Activated CD4-positive, alpha-beta T cell treated with anti-CD3 and anti-CD28 coated beads, Interleukin-2, amount 50 U/mL, for 24 hours (primary cell): ENCODE measurements at regions not wholly inside any gene's neighbourhood (a gene's known extent, or its start where the extent isn't known, plus 50 kb on each side); places are given as distances from the start of the nearest gene placed in this dataset.

Experiments
- DNase-seq, 2 donors: peaks; one replicate each; pipeline ENCODE4 v3.0.0-alpha.2; 2020; ENCODE audit warnings: low read depth in 1 of 2, low spot score in 1 of 2

GRCh38 chr14:101189266-101189665 is 285.7 kb upstream of the RTL1 start:
- no peak for DNase-seq

GRCh38 chr14:101189962-101190560 is 286.5 kb upstream of the RTL1 start:
- no peak for DNase-seq

GRCh38 chr14:101191101-101191720 is 287.7 kb upstream of the RTL1 start:
- no peak for DNase-seq

- DNase-seq, result no peak
These were observed 288.5 kb upstream of the RTL1 start for GRCh38 chr14:101191721-101192660.

- no peak for DNase-seq
These were observed 289.1 kb upstream of the RTL1 start for GRCh38 chr14:101192661-101193000.

- no peak for DNase-seq
These were observed 289.8 kb upstream of the RTL1 start for GRCh38 chr14:101193106-101193844.

GRCh38 chr14:101193845-101194372 is 290.4 kb upstream of the RTL1 start:
- no peak for DNase-seq

- DNase-seq, result no peak
These were observed 291.1 kb upstream of the RTL1 start for GRCh38 chr14:101194373-101195308.

GRCh38 chr14:101195309-101195901 is 291.9 kb upstream of the RTL1 start:
- no peak for DNase-seq

GRCh38 chr14:101196051-101196712 is 292.7 kb upstream of the RTL1 start:
- no peak for DNase-seq

- no peak for DNase-seq
These were observed 293.5 kb upstream of the RTL1 start for GRCh38 chr14:101196795-101197590.

- DNase-seq, result no peak
These were observed 294.3 kb upstream of the RTL1 start for GRCh38 chr14:101197595-101198397.

- DNase-seq, result no peak
These were observed 295.0 kb upstream of the RTL1 start for GRCh38 chr14:101198398-101199027.

- DNase-seq, result no peak
These were observed 295.7 kb upstream of the RTL1 start for GRCh38 chr14:101199028-101199770.

GRCh38 chr14:101200008-101200649 is 296.6 kb upstream of the RTL1 start:
- no peak for DNase-seq
